ENCODE measurements at regions not wholly inside any gene's neighbourhood (a gene's known extent, or its start where the extent isn't known, plus 50 kb on each side); places are given as distances from the start of the nearest gene placed in this dataset.
"Not testable (repeated sequence)": the region's sequence is repeated elsewhere in the genome, so short reads cannot be mapped to it uniquely, and the experiment has no call there.

GRCh38 chr21:34262469-34262845, 101.3 kb upstream of the KCNE2 start:
- intact Hi-C loops (cut with micrococcal nuclease) = no loop called here
- ATAC-seq (no peak), DNase-seq (no peak)

GRCh38 chr21:34263629-34264028, 100.2 kb upstream of the KCNE2 start:
- ATAC-seq = no peak
- no peak for DNase-seq
- intact Hi-C loops (cut with micrococcal nuclease) = no loop called here

GRCh38 chr21:34266351-34266750, 97.5 kb upstream of the KCNE2 start:
- no peak for DNase-seq
- ATAC-seq = no peak
- intact Hi-C loops (cut with micrococcal nuclease) = no loop called here

- ATAC-seq (no peak), DNase-seq (no peak)
- intact Hi-C loops (cut with micrococcal nuclease) = no loop called here
Observed at GRCh38 chr21:34268493-34268892, 95.3 kb upstream of the KCNE2 start.

GRCh38 chr21:34270411-34270810, 93.4 kb upstream of the KCNE2 start:
- DNase-seq (no peak), ATAC-seq (no peak)
- intact Hi-C loops (cut with micrococcal nuclease) = no loop called here

GRCh38 chr21:34271189-34271851, 92.5 kb upstream of the KCNE2 start:
- DNase-seq (no peak), ATAC-seq (no peak)
- intact Hi-C loops (cut with micrococcal nuclease) = no loop called here

GRCh38 chr21:34272321-34272720, 91.5 kb upstream of the KCNE2 start:
- DNase-seq (no peak), ATAC-seq (no peak)
- intact Hi-C loops (cut with micrococcal nuclease) = no loop called here

GRCh38 chr21:34274001-34274400, 89.8 kb upstream of the KCNE2 start:
- DNase-seq (no peak), ATAC-seq (no peak)
- intact Hi-C loops (cut with micrococcal nuclease) = no loop called here

GRCh38 chr21:34276711-34277425, 86.9 kb upstream of the KCNE2 start:
- intact Hi-C loops (cut with micrococcal nuclease) = no loop called here
- no peak for DNase-seq
- no peak for ATAC-seq

- intact Hi-C loops (cut with micrococcal nuclease) = no loop called here
- DNase-seq = no peak
- ATAC-seq = no peak
Observed at GRCh38 chr21:34278451-34278850, 85.4 kb upstream of the KCNE2 start.

GRCh38 chr21:34279285-34279684, 84.5 kb upstream of the KCNE2 start:
- DNase-seq (no peak), ATAC-seq (no peak)
- intact Hi-C loops (cut with micrococcal nuclease) = no loop called here

- intact Hi-C loops (cut with micrococcal nuclease) = no loop called here
- ATAC-seq = no peak
- DNase-seq = no peak
Observed at GRCh38 chr21:34279883-34280282, 83.9 kb upstream of the KCNE2 start.

GRCh38 chr21:34280389-34280795, 83.4 kb upstream of the KCNE2 start:
- intact Hi-C loops (cut with micrococcal nuclease) = no loop called here
- ATAC-seq (peak; percentile 96), DNase-seq (peak; percentile 61)

- intact Hi-C loops (cut with micrococcal nuclease) = no loop called here
- DNase-seq (peak; percentile 62), ATAC-seq (peak; percentile 77)
Observed at GRCh38 chr21:34280959-34281358, 82.8 kb upstream of the KCNE2 start.

- DNase-seq (no peak), ATAC-seq (no peak)
- intact Hi-C loops (cut with micrococcal nuclease) = no loop called here
Observed at GRCh38 chr21:34282223-34282622, 81.6 kb upstream of the KCNE2 start.

GRCh38 chr21:34284666-34285065, 79.1 kb upstream of the KCNE2 start:
- intact Hi-C loops (cut with micrococcal nuclease) = no loop called here
- ATAC-seq (no peak), DNase-seq (no peak)

- ATAC-seq; DNase-seq; intact Hi-C loops (cut with micrococcal nuclease): not testable (repeated sequence)
Observed at GRCh38 chr21:34288042-34288441, 75.8 kb upstream of the KCNE2 start.

- DNase-seq (no peak), ATAC-seq (no peak)
- intact Hi-C loops (cut with micrococcal nuclease) = no loop called here
Observed at GRCh38 chr21:34289856-34290255, 74.0 kb upstream of the KCNE2 start.

GRCh38 chr21:34296878-34297277, 66.9 kb upstream of the KCNE2 start:
- ATAC-seq (peak; percentile 75), DNase-seq (no peak)
- intact Hi-C loops (cut with micrococcal nuclease) = no loop called here

- ATAC-seq (peak; percentile 42), DNase-seq (no peak)
- intact Hi-C loops (cut with micrococcal nuclease) = no loop called here
Observed at GRCh38 chr21:34298534-34299167, 65.2 kb upstream of the KCNE2 start.

- intact Hi-C loops (cut with micrococcal nuclease) = no loop called here
- no peak for DNase-seq
- ATAC-seq = no peak
Observed at GRCh38 chr21:34299168-34299539, 64.7 kb upstream of the KCNE2 start.

Measured in left ventricle myocardium superior (tissue), 1 donor.